Endodermal cell (in vitro differentiated cells): ENCODE measurements at regions not wholly inside any gene's neighbourhood (a gene's known extent, or its start where the extent isn't known, plus 50 kb on each side); places are given as distances from the start of the nearest gene placed in this dataset.

Source experiments
- DNase-seq: peaks from one replicate; pipeline ENCODE4 v3.0.0-alpha.2; 2017
- H3K27ac ChIP-seq: 2 replicates; pipeline ENCODE4 v1.5.1; 2013; ENCODE audit warnings: mild to moderate bottlenecking, low read depth, low read length, moderate library complexity
- H3K27me3 ChIP-seq: 2 replicates; pipeline ENCODE4 v1.6.1; 2013; ENCODE audit warnings: mild to moderate bottlenecking, low read length, moderate library complexity; ENCODE audit not compliant: insufficient read depth, control insufficient read depth, poor library complexity, severe bottlenecking
- H3K36me3 ChIP-seq: 2 replicates; pipeline ENCODE4 v1.7.0; 2013; ENCODE audit warnings: mild to moderate bottlenecking, low read length, moderate library complexity; ENCODE audit not compliant: control insufficient read depth, insufficient read depth
- H3K4me1 ChIP-seq: one replicate; pipeline ENCODE4 v1.7.0; 2013; ENCODE audit warnings: low read length; ENCODE audit not compliant: control insufficient read depth, insufficient read depth
- H3K4me3 ChIP-seq: 2 replicates; pipeline ENCODE4 v1.5.1; 2013; ENCODE audit warnings: mild to moderate bottlenecking, low read length, moderate library complexity
- H3K9ac ChIP-seq: 2 replicates; pipeline ENCODE4 v1.6.1; 2013; ENCODE audit warnings: mild to moderate bottlenecking, low read length, moderate library complexity; ENCODE audit not compliant: poor library complexity, severe bottlenecking; ENCODE audit errors: extremely low read depth
- H3K9me3 ChIP-seq: 2 replicates; pipeline ENCODE4 v1.6.1; 2013; ENCODE audit warnings: mild to moderate bottlenecking, low read length, moderate library complexity; ENCODE audit not compliant: control insufficient read depth
- H3K27ac Mint-ChIP-seq: 2 replicates; pipeline ENCODE4 v1.8.0; 2020; ENCODE audit warnings: mixed read lengths
- H3K27me3 Mint-ChIP-seq: 2 replicates; pipeline ENCODE4 v1.8.0; 2021; ENCODE audit warnings: mild to moderate bottlenecking, mixed read lengths; ENCODE audit not compliant: insufficient read depth
- H3K36me3 Mint-ChIP-seq: 2 replicates; pipeline ENCODE4 v1.8.0; 2020; ENCODE audit warnings: low read depth, mixed read lengths
- H3K4me1 Mint-ChIP-seq: 2 replicates; pipeline ENCODE4 v1.8.0; 2020; ENCODE audit warnings: mixed read lengths
- H3K4me3 Mint-ChIP-seq: 2 replicates; pipeline ENCODE4 v1.8.0; 2020; ENCODE audit warnings: mild to moderate bottlenecking, moderate library complexity, mixed read lengths
- H3K9me3 Mint-ChIP-seq: 2 replicates; pipeline ENCODE4 v1.8.0; 2020; ENCODE audit warnings: mild to moderate bottlenecking, mixed read lengths
- WGBS, 2 experiments: methylation state at CpG; one replicate each; pipeline versions ENCODE4 v1.1.5 to v1.1.7; 2013; ENCODE audit warnings: missing lambda C conversion rate in 2 of 2, mixed read lengths in 1 of 2; ENCODE audit not compliant: insufficient coverage in 1 of 2, insufficient read length in 1 of 2; 5-methylcytosine and 5-hydroxymethylcytosine counted together
- TF ChIP-seq, protein P1 (sequence below): fragments of 200-600 bp; sonication (generic); conservative IDR thresholded peaks from 2 replicates; pipeline ENCODE4 v1.5.0; 2021; ENCODE audit warnings: antibody characterized with exemption, mild to moderate bottlenecking

DNA sequence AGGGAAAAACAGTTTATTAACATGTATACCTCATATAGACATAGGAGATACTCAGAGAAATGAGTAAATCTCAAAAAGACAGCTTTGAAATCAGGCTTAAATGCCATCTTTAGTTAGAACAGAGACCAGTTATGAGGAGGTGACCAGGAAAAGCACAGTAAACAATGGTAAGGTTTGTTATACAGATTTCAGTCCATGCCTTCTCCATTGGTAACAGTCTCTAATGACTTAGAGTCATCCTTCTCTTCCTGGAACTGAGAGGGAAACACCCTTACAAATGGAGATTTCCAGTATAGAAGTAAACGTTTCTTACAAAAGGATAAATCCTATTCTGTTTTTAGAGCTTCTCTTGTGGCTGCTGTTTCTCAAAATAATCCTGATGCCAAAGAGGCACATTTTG is 476.3 kb upstream of the NAALADL2 start:
- no peak overlapping the region for H3K4me3 Mint-ChIP-seq
- H3K4me1 Mint-ChIP-seq = no peaks in the 10 kb centered on the region
- H3K4me3 ChIP-seq = no peak overlapping the region
- H3K4me1 ChIP-seq = no peaks in the 10 kb centered on the region
- TF ChIP-seq, protein P1, sequence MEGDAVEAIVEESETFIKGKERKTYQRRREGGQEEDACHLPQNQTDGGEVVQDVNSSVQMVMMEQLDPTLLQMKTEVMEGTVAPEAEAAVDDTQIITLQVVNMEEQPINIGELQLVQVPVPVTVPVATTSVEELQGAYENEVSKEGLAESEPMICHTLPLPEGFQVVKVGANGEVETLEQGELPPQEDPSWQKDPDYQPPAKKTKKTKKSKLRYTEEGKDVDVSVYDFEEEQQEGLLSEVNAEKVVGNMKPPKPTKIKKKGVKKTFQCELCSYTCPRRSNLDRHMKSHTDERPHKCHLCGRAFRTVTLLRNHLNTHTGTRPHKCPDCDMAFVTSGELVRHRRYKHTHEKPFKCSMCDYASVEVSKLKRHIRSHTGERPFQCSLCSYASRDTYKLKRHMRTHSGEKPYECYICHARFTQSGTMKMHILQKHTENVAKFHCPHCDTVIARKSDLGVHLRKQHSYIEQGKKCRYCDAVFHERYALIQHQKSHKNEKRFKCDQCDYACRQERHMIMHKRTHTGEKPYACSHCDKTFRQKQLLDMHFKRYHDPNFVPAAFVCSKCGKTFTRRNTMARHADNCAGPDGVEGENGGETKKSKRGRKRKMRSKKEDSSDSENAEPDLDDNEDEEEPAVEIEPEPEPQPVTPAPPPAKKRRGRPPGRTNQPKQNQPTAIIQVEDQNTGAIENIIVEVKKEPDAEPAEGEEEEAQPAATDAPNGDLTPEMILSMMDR = no peak
- no peaks in the 10 kb centered on the region for H3K27me3 Mint-ChIP-seq
- no peak overlapping the region for H3K9ac ChIP-seq
- H3K27me3 ChIP-seq = no peaks in the 10 kb centered on the region
- no peaks in the 10 kb centered on the region for H3K36me3 ChIP-seq
- H3K9me3 ChIP-seq = peaks cover 7% of the 10 kb centered on the region
- no peak overlapping the region for H3K27ac Mint-ChIP-seq
- peaks cover 4% of the 10 kb centered on the region for H3K9me3 Mint-ChIP-seq
- no peak overlapping the region for H3K27ac ChIP-seq
- no peak for DNase-seq
- WGBS, 2 experiments = 56 to 85% methylated on average over 1 of the region's 1 CpG
- no peaks in the 10 kb centered on the region for H3K36me3 Mint-ChIP-seq

GRCh38 chr3:174387736-174388135 is 471.4 kb upstream of the NAALADL2 start:
- no CpG with 5 or more reads among the region's 1 CpG for WGBS, 2 experiments
- Mint-ChIP-seq H3K27ac (no peak overlapping the region), H3K36me3 (no peaks in the 10 kb centered on the region), H3K4me3 (no peak overlapping the region), H3K4me1 (no peaks in the 10 kb centered on the region), H3K27me3 (no peaks in the 10 kb centered on the region), H3K9me3 (peaks cover 16% of the 10 kb centered on the region)
- H3K9me3 ChIP-seq = peaks cover 7% of the 10 kb centered on the region
- no peaks in the 10 kb centered on the region for H3K4me1 ChIP-seq
- no peak overlapping the region for H3K9ac ChIP-seq
- TF ChIP-seq, protein P1 = no peak
- DNase-seq = no peak
- H3K27ac ChIP-seq = no peak overlapping the region
- no peaks in the 10 kb centered on the region for H3K27me3 ChIP-seq
- no peak overlapping the region for H3K4me3 ChIP-seq
- H3K36me3 ChIP-seq = no peaks in the 10 kb centered on the region

DNA sequence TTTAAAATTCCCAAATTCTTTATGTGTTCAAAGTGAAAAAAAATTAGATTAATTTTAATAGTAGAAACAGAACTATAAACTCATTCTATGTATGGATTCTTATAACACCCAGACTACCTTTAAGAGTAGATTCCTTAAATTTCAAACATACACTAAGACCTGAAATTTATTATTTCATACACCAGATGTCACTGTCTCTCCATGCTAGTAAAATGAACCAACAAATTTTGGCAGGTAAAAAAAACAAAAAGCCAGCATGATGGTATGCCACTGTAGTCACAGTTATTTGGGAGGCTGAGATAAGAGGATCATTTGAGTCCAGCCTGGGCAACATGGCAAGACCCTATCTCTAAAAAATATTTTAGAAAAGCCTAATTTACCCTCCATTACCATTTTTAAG is 461.3 kb upstream of the NAALADL2 start:
- Histone ChIP-seq H3K9me3 (peaks cover 11% of the 10 kb centered on the region), H3K27me3 (no peaks in the 10 kb centered on the region), H3K4me1 (no peaks in the 10 kb centered on the region), H3K27ac (no peak overlapping the region), H3K4me3 (no peak overlapping the region), H3K9ac (no peak overlapping the region), H3K36me3 (no peaks in the 10 kb centered on the region)
- no peak for DNase-seq
- Mint-ChIP-seq H3K27me3 (no peaks in the 10 kb centered on the region), H3K9me3 (no peaks in the 10 kb centered on the region), H3K4me1 (no peaks in the 10 kb centered on the region), H3K27ac (no peak overlapping the region), H3K36me3 (no peaks in the 10 kb centered on the region), H3K4me3 (no peak overlapping the region)
- TF ChIP-seq, protein P1 = peak; percentile 63
